GM20000 (cell line): ENCODE measurements at regions not wholly inside any gene's neighbourhood (a gene's known extent, or its start where the extent isn't known, plus 50 kb on each side); places are given as distances from the start of the nearest gene placed in this dataset.
"Not testable (repeated sequence)": the region's sequence is repeated elsewhere in the genome, so short reads cannot be mapped to it uniquely, and the experiment has no call there.

Experiments
- DNase-seq: peaks from one replicate; pipeline ENCODE4 v3.0.0; 2012; ENCODE audit warnings: low spot score
- TF ChIP-seq, protein P1 (sequence below): IDR thresholded peaks from 2 replicates; pipeline ENCODE4 v1.5.1; 2012; ENCODE audit warnings: mild to moderate bottlenecking, control low read depth; ENCODE audit errors: extremely low read depth, missing control alignments

DNA sequence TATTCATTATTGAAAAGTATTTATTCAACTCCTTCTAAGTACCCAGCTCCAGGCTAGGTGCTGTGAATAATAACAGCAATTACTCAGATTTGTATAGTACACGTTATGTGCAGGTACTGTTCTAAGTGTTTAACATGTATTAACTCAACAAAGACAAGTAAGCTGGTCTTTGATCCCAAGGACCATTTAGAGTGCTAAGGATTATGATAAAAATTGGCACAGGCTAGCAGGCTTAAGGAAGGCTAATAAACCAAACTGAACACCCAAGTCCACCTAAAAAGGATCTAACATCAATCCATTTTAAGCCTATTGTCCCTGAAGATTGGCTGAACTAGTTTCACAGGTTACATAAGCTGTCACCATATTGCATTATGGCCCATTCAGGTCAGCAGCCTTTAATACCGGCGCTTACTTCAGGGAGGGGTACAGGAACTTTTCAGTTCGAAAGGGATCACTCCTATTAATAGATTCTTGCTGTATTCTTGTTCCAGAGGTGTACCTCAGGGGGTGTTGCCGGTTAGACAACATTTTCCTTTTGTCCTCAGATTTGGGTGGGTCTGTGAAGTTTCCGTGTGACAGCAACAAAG, 99.0 kb upstream of the GMDS start:
- DNase-seq = no peak
- TF ChIP-seq, protein P1, sequence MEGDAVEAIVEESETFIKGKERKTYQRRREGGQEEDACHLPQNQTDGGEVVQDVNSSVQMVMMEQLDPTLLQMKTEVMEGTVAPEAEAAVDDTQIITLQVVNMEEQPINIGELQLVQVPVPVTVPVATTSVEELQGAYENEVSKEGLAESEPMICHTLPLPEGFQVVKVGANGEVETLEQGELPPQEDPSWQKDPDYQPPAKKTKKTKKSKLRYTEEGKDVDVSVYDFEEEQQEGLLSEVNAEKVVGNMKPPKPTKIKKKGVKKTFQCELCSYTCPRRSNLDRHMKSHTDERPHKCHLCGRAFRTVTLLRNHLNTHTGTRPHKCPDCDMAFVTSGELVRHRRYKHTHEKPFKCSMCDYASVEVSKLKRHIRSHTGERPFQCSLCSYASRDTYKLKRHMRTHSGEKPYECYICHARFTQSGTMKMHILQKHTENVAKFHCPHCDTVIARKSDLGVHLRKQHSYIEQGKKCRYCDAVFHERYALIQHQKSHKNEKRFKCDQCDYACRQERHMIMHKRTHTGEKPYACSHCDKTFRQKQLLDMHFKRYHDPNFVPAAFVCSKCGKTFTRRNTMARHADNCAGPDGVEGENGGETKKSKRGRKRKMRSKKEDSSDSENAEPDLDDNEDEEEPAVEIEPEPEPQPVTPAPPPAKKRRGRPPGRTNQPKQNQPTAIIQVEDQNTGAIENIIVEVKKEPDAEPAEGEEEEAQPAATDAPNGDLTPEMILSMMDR = no peak

DNA sequence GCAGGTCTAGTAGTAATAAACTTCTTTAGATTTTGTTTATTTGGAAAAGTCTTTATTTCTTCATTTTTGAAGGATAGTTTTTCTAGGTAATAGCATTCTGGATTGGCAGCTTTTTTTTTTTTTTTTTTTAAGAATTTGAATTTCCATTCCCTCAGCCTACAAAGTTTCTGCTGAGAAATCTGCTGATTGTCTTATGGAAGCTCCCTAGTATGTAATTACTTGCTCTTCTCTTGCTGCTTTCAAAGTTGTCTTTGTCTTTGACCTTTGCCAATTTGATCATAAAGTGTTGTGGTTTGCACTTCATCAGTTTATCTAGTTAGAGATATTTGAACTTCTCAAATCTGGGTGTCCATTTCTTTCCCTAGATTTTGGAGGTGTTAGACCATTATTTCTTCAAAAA, 82.2 kb upstream of the GMDS start:
- TF ChIP-seq, protein P1 = no peak
- DNase-seq = no peak

DNA sequence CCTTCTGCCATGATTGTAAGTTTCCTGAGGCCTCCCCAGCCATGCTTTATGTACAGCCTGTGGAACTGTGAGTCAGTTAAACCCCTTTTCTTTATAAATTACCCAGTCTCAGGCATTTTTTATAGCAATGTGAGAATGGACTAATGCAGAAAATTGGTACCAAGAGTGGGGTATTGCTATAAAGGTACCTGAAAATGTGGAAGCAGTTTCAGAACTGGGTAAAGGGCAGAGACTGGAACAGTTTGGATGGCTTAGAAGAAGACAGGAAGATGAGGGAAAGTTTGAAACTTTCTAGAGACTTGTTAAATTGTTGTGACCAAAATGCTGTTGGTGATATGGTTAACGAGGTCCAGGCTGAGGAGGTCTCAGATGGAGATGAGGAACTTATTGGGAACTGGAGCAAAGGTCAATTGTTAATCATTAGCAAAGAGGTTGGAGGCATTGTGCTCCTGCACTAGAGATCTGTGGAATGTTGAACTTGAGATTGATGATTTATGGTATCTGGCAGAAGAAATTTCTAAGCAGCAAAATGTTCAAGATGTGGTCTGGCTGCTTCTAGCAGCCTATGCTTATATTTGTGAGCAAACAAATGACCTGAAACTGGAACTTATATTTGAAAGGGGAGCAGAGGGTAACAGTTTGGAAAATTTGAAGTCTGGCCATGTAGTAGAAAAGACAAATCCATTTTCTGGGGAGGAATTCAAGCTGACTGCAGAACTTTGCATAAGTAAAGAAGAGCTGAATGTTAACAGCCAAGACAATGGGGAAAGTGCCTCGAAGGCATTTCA, 79.0 kb upstream of the GMDS start:
- DNase-seq = no peak
- TF ChIP-seq, protein P1 = no peak

DNA sequence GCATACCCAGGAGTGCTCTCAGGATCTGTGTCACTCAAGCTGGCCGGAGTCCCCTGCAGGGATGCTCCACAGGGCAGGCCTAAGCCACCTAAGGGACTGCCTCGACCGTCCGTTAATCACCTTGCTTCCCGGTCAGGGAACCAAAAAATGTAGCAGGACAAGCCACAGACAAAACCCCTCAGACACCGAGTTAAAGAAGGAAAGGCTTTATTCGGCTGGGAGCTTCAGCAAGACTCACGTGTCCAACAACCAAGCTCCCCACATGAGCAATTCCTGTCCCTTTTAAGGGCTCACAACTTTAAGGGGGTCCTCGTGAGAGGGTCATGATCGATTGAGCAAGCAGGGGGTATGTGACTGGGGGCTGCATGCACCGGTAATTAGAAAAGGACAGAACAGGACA, 72.1 kb upstream of the GMDS start:
- not testable (repeated sequence) for DNase-seq

DNA sequence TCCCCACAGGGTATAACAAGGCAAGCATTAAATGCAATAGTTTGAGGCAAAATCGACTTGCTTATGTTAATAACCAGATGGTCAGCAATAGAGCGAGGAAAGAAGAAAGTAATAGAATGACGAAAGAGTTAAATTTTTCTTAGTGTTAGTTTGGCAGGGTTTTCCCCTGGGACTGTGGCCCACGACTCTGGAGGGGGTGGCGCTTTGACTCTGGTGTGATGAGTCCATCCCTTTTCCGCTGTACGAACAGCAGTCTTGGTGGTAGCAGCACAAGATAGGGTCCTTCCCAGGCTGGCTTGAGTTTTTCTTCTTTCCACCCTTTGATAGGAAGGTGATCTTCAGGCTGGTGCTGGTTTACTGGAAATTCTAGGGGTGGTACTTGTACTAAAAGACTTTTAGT, 69.2 kb upstream of the GMDS start:
- no peak for DNase-seq
- TF ChIP-seq, protein P1 = no peak

DNA sequence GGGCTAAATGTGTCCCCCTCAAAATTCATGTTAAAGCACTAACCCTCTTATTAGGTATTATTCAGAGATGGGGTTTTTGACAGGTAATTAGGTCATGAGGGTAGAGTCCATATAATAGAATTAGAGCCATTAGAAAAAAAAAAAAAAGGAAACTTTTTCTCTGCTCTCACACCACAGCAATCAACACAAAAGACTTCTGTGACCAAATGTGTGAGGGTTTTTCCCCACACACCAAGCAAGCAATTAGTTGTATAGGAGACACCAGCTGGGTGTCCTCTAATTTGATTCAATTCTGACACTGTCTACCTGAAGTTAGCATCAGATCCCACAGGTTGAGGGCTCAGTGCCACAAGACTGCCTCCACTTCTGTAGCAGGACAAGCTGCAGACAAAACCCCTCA, 64.6 kb upstream of the GMDS start:
- no peak for DNase-seq
- TF ChIP-seq, protein P1 = no peak

DNA sequence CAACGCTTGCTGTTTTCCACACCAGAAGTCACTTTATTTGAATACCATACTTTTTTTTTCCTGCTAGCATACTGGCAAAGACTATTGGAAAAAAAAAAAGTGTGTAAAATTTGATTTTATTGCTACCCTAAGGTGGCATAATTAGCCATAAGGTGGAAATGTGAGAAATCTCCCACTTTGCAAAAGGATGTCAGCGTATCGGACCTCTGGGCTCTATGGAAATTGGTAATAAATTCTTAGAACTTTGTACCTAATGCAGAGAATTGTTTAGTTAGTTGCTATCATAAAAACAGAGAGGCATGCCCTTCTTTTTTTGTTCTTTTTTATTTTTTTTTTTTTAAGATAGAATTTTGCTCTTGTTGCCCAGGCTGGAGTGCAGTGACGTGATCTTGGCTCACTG, 63.7 kb upstream of the GMDS start:
- TF ChIP-seq, protein P1 = no peak
- DNase-seq = no peak

DNA sequence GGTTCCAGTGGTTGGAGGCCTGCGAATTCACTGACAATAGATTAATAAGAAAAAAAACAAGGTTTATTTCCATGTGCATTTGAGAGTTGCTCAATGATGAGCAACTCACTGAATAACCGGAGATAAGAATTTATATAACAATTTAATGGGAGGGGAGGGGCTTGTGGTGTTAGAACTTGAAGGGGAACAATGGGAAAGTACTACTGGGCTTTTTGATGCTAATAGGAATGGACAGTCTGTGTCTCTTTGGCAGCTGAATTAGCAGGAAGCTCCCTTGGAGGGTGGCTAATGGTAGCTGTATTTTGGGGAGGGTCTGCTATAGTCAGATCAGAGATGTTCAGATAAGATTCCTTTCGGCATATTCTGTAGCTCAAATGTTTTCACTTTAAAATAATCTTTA, 62.4 kb upstream of the GMDS start:
- TF ChIP-seq, protein P1 = no peak
- DNase-seq = no peak
